GM13977 (cell line): ENCODE measurements at regions not wholly inside any gene's neighbourhood (a gene's known extent, or its start where the extent isn't known, plus 50 kb on each side); places are given as distances from the start of the nearest gene placed in this dataset.
"Not testable (repeated sequence)": the region's sequence is repeated elsewhere in the genome, so short reads cannot be mapped to it uniquely, and the experiment has no call there.

Experiments used
- DNase-seq: peaks from one replicate; pipeline ENCODE4 v3.0.0; 2012; ENCODE audit warnings: low spot score
- in situ Hi-C: fragments of 300-500 bp; cut with MboI; formaldehyde crosslinking; loops from one replicate; pipeline ENCODE4 v1.12.0; 2022; ENCODE audit warnings: low sequenced_read_pairs, low pct_unique_long_range_greater_than_20kb, mixed read lengths, inconsistent platforms; ENCODE audit not compliant: unreplicated experiment
- TF ChIP-seq, protein P1 (sequence below): IDR thresholded peaks from 2 replicates; pipeline ENCODE4 v1.5.1; 2012; ENCODE audit warnings: mild to moderate bottlenecking, control low read depth; ENCODE audit not compliant: insufficient read depth; ENCODE audit errors: extremely low read depth, missing control alignments

GRCh38 chr17:20779521-20779920, 200.0 kb downstream of the CDRT15L2 start:
- TF ChIP-seq, protein P1, sequence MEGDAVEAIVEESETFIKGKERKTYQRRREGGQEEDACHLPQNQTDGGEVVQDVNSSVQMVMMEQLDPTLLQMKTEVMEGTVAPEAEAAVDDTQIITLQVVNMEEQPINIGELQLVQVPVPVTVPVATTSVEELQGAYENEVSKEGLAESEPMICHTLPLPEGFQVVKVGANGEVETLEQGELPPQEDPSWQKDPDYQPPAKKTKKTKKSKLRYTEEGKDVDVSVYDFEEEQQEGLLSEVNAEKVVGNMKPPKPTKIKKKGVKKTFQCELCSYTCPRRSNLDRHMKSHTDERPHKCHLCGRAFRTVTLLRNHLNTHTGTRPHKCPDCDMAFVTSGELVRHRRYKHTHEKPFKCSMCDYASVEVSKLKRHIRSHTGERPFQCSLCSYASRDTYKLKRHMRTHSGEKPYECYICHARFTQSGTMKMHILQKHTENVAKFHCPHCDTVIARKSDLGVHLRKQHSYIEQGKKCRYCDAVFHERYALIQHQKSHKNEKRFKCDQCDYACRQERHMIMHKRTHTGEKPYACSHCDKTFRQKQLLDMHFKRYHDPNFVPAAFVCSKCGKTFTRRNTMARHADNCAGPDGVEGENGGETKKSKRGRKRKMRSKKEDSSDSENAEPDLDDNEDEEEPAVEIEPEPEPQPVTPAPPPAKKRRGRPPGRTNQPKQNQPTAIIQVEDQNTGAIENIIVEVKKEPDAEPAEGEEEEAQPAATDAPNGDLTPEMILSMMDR = no peak
- no peak for DNase-seq
- in situ Hi-C loops = no loop called here

DNA sequence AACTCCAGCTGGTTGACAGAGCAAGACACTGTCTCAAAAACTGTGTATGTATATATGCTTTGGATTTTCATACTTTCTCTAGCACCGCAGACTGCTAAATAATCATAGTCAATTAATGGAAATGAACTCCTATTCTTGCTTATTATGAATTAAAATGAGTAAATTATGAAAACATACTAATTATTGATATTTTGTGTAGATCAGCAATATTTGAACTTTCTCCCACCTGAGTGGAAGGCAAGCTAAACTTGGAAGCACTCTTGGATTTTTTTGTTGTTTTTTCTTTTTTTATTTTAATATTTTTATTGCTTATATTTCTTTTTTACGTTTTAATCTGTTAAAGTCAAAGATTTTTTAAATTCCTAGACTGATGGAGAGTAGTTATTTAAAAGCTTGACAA, 201.7 kb downstream of the CDRT15L2 start:
- TF ChIP-seq, protein P1 = no peak
- in situ Hi-C loops = no loop called here
- no peak for DNase-seq

GRCh38 chr17:20781869-20782268, 202.3 kb downstream of the CDRT15L2 start:
- DNase-seq, in situ Hi-C loops: not testable (repeated sequence)

- in situ Hi-C loops = no loop called here
- TF ChIP-seq, protein P1 = no peak
- no peak for DNase-seq
Measured at GRCh38 chr17:20783091-20783490, 203.6 kb downstream of the CDRT15L2 start.

DNA sequence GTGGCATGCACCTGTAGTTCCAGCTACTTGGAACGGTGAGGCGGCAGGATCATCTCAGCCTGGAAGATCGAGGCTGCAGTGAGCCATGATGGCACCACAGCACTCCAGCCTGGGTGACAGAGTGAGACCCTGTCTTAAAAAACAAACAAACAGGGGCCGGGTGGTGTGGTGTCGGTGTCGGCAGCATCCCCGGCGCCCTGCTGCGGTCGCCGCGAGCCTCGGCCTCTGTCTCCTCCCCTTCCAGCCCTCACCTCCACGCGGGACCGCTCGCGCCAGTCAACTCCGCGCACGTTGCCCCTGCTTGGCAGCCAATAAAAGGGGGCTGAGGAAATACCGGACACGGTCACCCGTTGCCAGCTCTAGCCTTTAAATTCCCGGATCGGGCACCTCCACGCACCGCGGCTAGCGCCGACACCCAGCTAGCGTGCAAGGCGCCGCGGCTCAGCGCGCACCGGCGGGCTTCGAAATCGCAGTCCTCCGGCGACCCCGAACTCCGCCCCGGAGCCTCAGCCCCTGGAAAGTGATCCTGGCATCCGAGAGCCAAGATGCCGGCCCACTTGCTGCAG, 204.7 kb downstream of the CDRT15L2 start:
- TF ChIP-seq, protein P1 = no peak
- DNase-seq = no peak
- in situ Hi-C loops = no loop called here

- DNase-seq = no peak
- TF ChIP-seq, protein P1 = no peak
- in situ Hi-C loops = no loop called here
Measured at GRCh38 chr17:20787281-20787680, 207.8 kb downstream of the CDRT15L2 start.

GRCh38 chr17:20791626-20792025, 212.1 kb downstream of the CDRT15L2 start:
- TF ChIP-seq, protein P1 = no peak
- no peak for DNase-seq
- in situ Hi-C loops = no loop called here

GRCh38 chr17:20794532-20794931, 215.0 kb downstream of the CDRT15L2 start:
- in situ Hi-C loops, DNase-seq: not testable (repeated sequence)
